ENCODE measurements at regions not wholly inside any gene's neighbourhood (a gene's known extent, or its start where the extent isn't known, plus 50 kb on each side); places are given as distances from the start of the nearest gene placed in this dataset.

DNA sequence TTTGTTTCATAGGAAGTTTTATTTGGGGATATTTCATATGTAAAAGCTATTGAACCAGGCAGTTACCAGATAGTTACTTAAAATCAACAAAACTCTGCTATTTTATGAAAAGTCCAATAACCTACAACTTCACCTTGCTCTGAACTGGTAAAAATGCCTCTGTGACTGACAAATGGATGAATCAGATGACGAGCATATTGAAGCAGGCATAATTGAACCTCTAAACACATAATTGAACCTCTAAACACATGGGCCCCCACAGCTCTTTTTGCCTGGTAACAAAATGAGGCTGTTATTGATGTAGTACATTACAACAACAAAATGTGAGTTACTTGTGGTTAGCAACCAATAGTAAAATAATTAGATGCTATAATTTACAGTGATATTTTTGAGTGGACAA is 99.7 kb downstream of the MBL2 start:
- Histone ChIP-seq H3K4me1 (ENCODE audit: insufficient read depth, low read length) (no peaks in the 10 kb centered on the region), H4K8ac (replicated peaks; ENCODE audit: insufficient read length, low read depth, low read length) (no peak overlapping the region), H3K79me1 (ENCODE audit: insufficient read depth, low read depth, low read length, poor library complexity, severe bottlenecking) (no peaks in the 10 kb centered on the region), H2BK20ac (ENCODE audit: low read depth, low read length, poor library complexity, severe bottlenecking) (no peak overlapping the region), H3K56ac (ENCODE audit: insufficient read length, low read depth, low read length) (no peak overlapping the region), H2BK12ac (ENCODE audit: insufficient read length, low read depth, low read length) (no peak overlapping the region), H3K9ac (ENCODE audit: extremely low read depth, insufficient read length, low read length) (no peak overlapping the region), H3K23ac (ENCODE audit: insufficient read length, low read depth, low read length) (no peak overlapping the region), H2BK5ac (ENCODE audit: insufficient read length, low read length) (no peak overlapping the region), H3K27me3 (ENCODE audit: insufficient read depth, low read length) (no peaks in the 10 kb centered on the region), H3K14ac (ENCODE audit: insufficient read depth, low read length) (no peak overlapping the region), H3K18ac (ENCODE audit: insufficient read length, low read depth, low read length) (no peak overlapping the region), H2AK5ac (ENCODE audit: insufficient read length, low read length) (no peak overlapping the region), H4K20me1 (ENCODE audit: control insufficient read depth, insufficient read depth, insufficient read length) (no peaks in the 10 kb centered on the region), H3K4me2 (ENCODE audit: insufficient read depth, insufficient read length, low read length) (no peak overlapping the region), H3K27ac (ENCODE audit: insufficient read length, low read depth, low read length) (no peak overlapping the region), H4K5ac (ENCODE audit: insufficient read length, low read depth, low read length) (no peak overlapping the region), H4K91ac (ENCODE audit: insufficient read length, low read depth, low read length) (no peak overlapping the region), H3K79me2 (ENCODE audit: insufficient read depth, low read length) (0 out of 2 replicates have a peak, but pooled peaks cover 2% of the 10 kb centered on the region), H2BK15ac (ENCODE audit: low read depth, low read length) (no peak overlapping the region), H3K4ac (ENCODE audit: low read depth, low read length) (no peak overlapping the region), H3K9me3 (ENCODE audit: control insufficient read depth, low read depth, low read length) (no peaks in the 10 kb centered on the region), H3T11ph (ENCODE audit: low read length) (no peak overlapping the region), H3K23me2 (ENCODE audit: insufficient read length, low read depth, low read length, poor library complexity, severe bottlenecking) (no peaks in the 10 kb centered on the region), H2BK120ac (ENCODE audit: low read depth, low read length, poor library complexity, severe bottlenecking) (no peak overlapping the region), H2AFZ (ENCODE audit: low read length) (no peak overlapping the region)
- DNase-seq: no peak
- no peaks in the 10 kb centered on the region for H3K27me3 Mint-ChIP-seq (ENCODE audit: low read depth)
- no peak overlapping the region for H3K27ac Mint-ChIP-seq
- TF ChIP-seq, protein P1, sequence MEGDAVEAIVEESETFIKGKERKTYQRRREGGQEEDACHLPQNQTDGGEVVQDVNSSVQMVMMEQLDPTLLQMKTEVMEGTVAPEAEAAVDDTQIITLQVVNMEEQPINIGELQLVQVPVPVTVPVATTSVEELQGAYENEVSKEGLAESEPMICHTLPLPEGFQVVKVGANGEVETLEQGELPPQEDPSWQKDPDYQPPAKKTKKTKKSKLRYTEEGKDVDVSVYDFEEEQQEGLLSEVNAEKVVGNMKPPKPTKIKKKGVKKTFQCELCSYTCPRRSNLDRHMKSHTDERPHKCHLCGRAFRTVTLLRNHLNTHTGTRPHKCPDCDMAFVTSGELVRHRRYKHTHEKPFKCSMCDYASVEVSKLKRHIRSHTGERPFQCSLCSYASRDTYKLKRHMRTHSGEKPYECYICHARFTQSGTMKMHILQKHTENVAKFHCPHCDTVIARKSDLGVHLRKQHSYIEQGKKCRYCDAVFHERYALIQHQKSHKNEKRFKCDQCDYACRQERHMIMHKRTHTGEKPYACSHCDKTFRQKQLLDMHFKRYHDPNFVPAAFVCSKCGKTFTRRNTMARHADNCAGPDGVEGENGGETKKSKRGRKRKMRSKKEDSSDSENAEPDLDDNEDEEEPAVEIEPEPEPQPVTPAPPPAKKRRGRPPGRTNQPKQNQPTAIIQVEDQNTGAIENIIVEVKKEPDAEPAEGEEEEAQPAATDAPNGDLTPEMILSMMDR (conservative IDR thresholded peaks at IDR 0.05): no peak
- WGBS (ENCODE audit: extremely low coverage, insufficient read length, low lambda C conversion rate): no CpG with 5 or more reads among the region's 1 CpG
- no peaks in the 10 kb centered on the region for H3K9me3 Mint-ChIP-seq
- no peaks in the 10 kb centered on the region for H3K4me1 Mint-ChIP-seq
- no peaks in the 10 kb centered on the region for H3K36me3 Mint-ChIP-seq (ENCODE audit: insufficient read depth in 1 of 3, low read depth in 3 of 3)
- no peak overlapping the region for H3K4me3 Mint-ChIP-seq
